CD4-positive, alpha-beta memory T cell (primary cell): ENCODE measurements at regions not wholly inside any gene's neighbourhood (a gene's known extent, or its start where the extent isn't known, plus 50 kb on each side); places are given as distances from the start of the nearest gene placed in this dataset.
"Not testable (repeated sequence)": the region's sequence is repeated elsewhere in the genome, so short reads cannot be mapped to it uniquely, and the experiment has no call there.

Source experiments
- CTCF ChIA-PET: fragments of 350-600 bp; sonication (Branson Sonifier 250); formaldehyde crosslinking; loops from one replicate; lab custom pipeline; 2021; ENCODE audit warnings: inconsistent platforms; ENCODE audit not compliant: partially characterized antibody; lab: Charles Lee
- POLR2A ChIA-PET: fragments of 350-600 bp; sonication (Branson Sonifier 250); formaldehyde crosslinking; loops from one replicate; lab custom pipeline; 2021; ENCODE audit not compliant: partially characterized antibody; lab: Charles Lee
- DNase-seq, 5 donors: peaks; one replicate each; pipeline versions ENCODE4 v3.0.0 to v3.0.0-alpha.2; 2020 to 2022; ENCODE audit warnings: mixed read lengths in 1 of 5
- H3K27ac ChIP-seq: one replicate; pipeline ENCODE4 v1.7.0; 2013; ENCODE audit warnings: low read depth, low read length
- H3K27me3 ChIP-seq: 2 replicates; pipeline ENCODE4 v1.7.0; 2013; ENCODE audit warnings: mild to moderate bottlenecking, low read length, moderate library complexity; ENCODE audit not compliant: insufficient read depth
- H3K36me3 ChIP-seq: 2 replicates; pipeline ENCODE4 v1.7.0; 2013; ENCODE audit warnings: mild to moderate bottlenecking, low read length, moderate library complexity; ENCODE audit not compliant: insufficient read depth
- H3K4me1 ChIP-seq: 2 replicates; pipeline ENCODE4 v1.7.0; 2013; ENCODE audit warnings: mild to moderate bottlenecking, low read length, moderate library complexity; ENCODE audit not compliant: insufficient read depth
- H3K4me3 ChIP-seq, 2 donors: one replicate each; pipeline ENCODE4 v1.7.0; 2013; ENCODE audit warnings: low read length in 2 of 2, mild to moderate bottlenecking in 1 of 2
- H3K9me3 ChIP-seq, 2 donors: one replicate each; pipeline ENCODE4 v1.7.0; 2013; ENCODE audit warnings: low read length in 2 of 2, control low read depth in 1 of 2; ENCODE audit not compliant: control insufficient read depth in 1 of 2
- H3K27ac Mint-ChIP-seq, 7 donors: one replicate each; pipeline ENCODE4 v1.8.0; 2020 to 2021; ENCODE audit warnings: mixed read lengths in 7 of 7, mild to moderate bottlenecking in 6 of 7, inconsistent platforms in 3 of 7, moderate library complexity in 3 of 7
- H3K27me3 Mint-ChIP-seq, 2 donors: one replicate each; pipeline ENCODE4 v1.8.0; 2020 to 2021; ENCODE audit warnings: mixed read lengths in 2 of 2
- H3K36me3 Mint-ChIP-seq, 2 donors: one replicate each; pipeline ENCODE4 v1.8.0; 2020 to 2021; ENCODE audit warnings: mixed read lengths in 2 of 2, inconsistent platforms in 1 of 2, mild to moderate bottlenecking in 1 of 2
- H3K4me1 Mint-ChIP-seq, 4 donors: one replicate each; pipeline ENCODE4 v1.8.0; 2020 to 2021; ENCODE audit warnings: mixed read lengths in 4 of 4, mild to moderate bottlenecking in 1 of 4
- H3K4me3 Mint-ChIP-seq, 8 donors: one replicate each; pipeline ENCODE4 v1.8.0; 2020 to 2021; ENCODE audit warnings: mixed read lengths in 8 of 8, mild to moderate bottlenecking in 7 of 8, moderate library complexity in 6 of 8, inconsistent platforms in 3 of 8
- H3K9me3 Mint-ChIP-seq, 8 donors: one replicate each; pipeline ENCODE4 v1.8.0; 2020 to 2021; ENCODE audit warnings: mixed read lengths in 8 of 8, mild to moderate bottlenecking in 5 of 8, inconsistent platforms in 3 of 8, moderate library complexity in 1 of 8
- intact Hi-C: fragments of 100-400 bp; cut with micrococcal nuclease; formaldehyde crosslinking; loops from one replicate; pipeline ENCODE4 v1.15.1; 2023

DNA sequence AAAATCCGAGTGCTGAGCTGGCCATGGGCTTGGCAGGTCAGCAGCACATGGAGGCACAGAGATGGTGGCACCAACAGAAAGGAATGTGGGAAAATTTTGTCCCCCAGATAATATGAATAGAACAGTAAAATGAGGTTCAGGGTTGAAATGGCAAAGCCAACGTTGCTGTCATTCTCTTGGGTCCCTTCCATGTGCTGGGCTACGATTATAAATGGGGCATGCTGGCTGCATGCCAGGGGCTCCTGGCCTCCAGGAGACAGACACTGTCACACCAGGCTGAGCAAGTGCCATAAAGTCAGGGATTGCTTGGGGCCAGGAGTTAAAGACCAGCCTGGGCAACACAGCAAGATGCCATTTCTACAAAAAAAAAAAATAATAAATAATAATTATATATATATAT, 77.1 kb downstream of the TOMM20 start:
- no peak overlapping the region for H3K27ac ChIP-seq
- no peak for DNase-seq
- H3K36me3 Mint-ChIP-seq = no peaks in the 10 kb centered on the region
- H3K27me3 Mint-ChIP-seq = no peaks in the 10 kb centered on the region
- no peak overlapping the region for H3K4me3 ChIP-seq
- peaks cover 11% of the 10 kb centered on the region for H3K4me1 ChIP-seq
- CTCF ChIA-PET = interaction anchor here (1.4 kb wide), 1 partner anchor 32 kb away, joined by 4 read pairs; no protein-coding TSS in a partner anchor
- H3K4me1 Mint-ChIP-seq = peaks cover 5 to 8% (median 7%) of the 10 kb centered on the region in 4 donors
- intact Hi-C loops = no loop called here
- no peak overlapping the region for H3K27ac Mint-ChIP-seq
- H3K4me3 Mint-ChIP-seq = no peak overlapping the region
- no peaks in the 10 kb centered on the region for H3K36me3 ChIP-seq
- H3K27me3 ChIP-seq = no peaks in the 10 kb centered on the region
- POLR2A ChIA-PET = no interaction called here
- no peaks in the 10 kb centered on the region for H3K9me3 Mint-ChIP-seq
- H3K9me3 ChIP-seq = no peaks in the 10 kb centered on the region

DNA sequence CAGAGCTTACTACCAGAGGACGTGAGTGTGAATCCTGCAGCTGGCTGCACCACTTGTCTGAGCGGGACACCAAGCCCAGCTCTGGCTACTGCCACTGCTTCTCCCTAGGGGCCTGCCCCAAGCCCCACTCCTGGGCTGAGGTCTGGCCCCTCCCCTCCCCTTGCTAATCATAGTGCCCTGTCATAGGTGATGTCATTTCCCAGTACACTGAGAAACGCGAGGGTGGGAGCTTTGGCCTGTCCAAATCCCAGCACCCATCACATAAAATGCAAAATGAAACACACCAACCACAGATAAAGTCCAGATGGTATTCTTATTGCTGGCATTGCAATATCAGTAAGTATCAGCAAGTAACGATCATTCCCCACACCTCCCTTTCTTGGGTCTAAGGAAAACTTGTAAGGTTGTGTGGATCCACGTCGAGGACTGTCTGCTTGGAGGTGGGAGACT, 77.7 kb downstream of the TOMM20 start:
- Mint-ChIP-seq H3K27ac (peak overlapping the region in 1 of 7 donors; percentile 47), H3K9me3 (no peaks in the 10 kb centered on the region), H3K27me3 (no peaks in the 10 kb centered on the region), H3K36me3 (no peaks in the 10 kb centered on the region), H3K4me3 (no peak overlapping the region), H3K4me1 (peaks cover 5 to 8% (median 7%) of the 10 kb centered on the region in 4 donors)
- no peaks in the 10 kb centered on the region for H3K27me3 ChIP-seq
- H3K4me1 ChIP-seq = peaks cover 11% of the 10 kb centered on the region
- no peaks in the 10 kb centered on the region for H3K9me3 ChIP-seq
- intact Hi-C loops = no loop called here
- H3K36me3 ChIP-seq = no peaks in the 10 kb centered on the region
- H3K27ac ChIP-seq = no peak overlapping the region
- H3K4me3 ChIP-seq = no peak overlapping the region
- ChIA-PET CTCF (interaction anchor here (1.4 kb wide), 2 partner anchors 33 to 73 kb away, joined by 4 read pairs; no protein-coding TSS in a partner anchor), POLR2A (no interaction called here)
- DNase-seq = no peak

DNA sequence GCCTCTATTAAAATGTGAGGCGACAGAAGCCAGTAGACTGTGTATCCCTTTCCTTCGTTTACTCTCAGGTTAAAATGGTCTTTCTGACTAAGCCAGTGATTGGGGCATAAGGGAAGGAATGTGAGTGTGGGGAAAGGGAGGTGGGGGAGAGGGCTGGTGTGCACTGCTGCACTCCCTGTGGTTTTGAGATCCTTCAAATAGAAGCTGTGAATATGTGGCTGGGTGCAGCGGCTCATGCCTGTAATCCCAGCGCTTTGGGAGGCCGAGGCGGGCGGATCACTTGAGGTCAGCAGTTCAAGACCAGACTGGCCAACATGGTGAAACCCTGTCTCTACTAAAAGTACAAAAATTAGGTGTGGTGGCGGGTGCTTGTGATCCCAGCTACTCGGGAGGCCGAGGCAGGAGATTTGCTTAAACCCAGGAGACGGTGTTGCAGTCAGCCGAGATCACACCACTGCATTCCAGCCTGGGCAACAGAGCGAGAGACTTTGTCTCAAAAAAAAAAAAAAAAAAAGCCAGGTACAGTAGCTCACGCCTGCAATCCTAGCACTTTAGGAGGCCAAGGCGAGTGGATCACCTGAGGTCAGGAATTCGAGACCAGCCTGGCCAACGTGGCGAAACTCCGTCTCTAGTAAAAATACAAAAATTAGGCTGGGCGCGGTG, 78.8 kb downstream of the TOMM20 start:
- H3K27me3 Mint-ChIP-seq, H3K36me3 Mint-ChIP-seq, H3K9me3 Mint-ChIP-seq, H3K27ac Mint-ChIP-seq, H3K27me3 ChIP-seq, POLR2A ChIA-PET, H3K36me3 ChIP-seq, DNase-seq, H3K4me3 Mint-ChIP-seq, H3K4me3 ChIP-seq, H3K9me3 ChIP-seq, intact Hi-C loops, H3K27ac ChIP-seq: not testable (repeated sequence)
- peaks cover 11% of the 10 kb centered on the region for H3K4me1 ChIP-seq
- CTCF ChIA-PET = interaction anchor here (1.1 to 1.4 kb wide), 2 partner anchors 20 to 72 kb away, joined by 4 read pairs; no protein-coding TSS in a partner anchor
- H3K4me1 Mint-ChIP-seq = peaks cover 7 to 15% (median 12%) of the 10 kb centered on the region in 4 donors

DNA sequence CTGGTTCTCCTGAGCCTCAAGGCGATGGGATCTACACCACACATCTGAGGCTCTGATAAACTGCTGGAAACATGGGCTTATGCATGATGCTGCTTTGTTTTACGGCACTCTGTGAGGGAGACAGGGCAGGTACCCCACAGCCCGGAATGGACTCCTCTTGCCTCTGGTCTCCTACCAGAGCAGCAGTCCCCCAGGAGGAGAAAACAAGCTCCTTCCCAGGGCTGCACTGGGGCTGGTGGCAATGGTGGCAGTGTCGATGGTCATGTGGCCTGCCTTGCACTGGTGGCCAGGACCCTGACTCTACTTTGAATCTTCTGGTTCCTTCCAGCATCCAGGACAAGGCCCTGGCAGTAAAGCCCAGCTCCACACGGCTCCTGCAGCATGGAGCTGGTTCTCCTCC, 79.4 kb downstream of the TOMM20 start:
- Mint-ChIP-seq H3K9me3 (no peaks in the 10 kb centered on the region), H3K36me3 (no peaks in the 10 kb centered on the region), H3K27ac (peak overlapping the region in 2 of 7 donors; percentile 42 to 56), H3K27me3 (no peaks in the 10 kb centered on the region), H3K4me1 (peaks cover 10 to 19% (median 15%) of the 10 kb centered on the region in 4 donors), H3K4me3 (no peak overlapping the region)
- Histone ChIP-seq H3K27ac (no peak overlapping the region), H3K4me3 (no peak overlapping the region), H3K36me3 (no peaks in the 10 kb centered on the region), H3K9me3 (no peaks in the 10 kb centered on the region), H3K4me1 (peaks cover 11% of the 10 kb centered on the region), H3K27me3 (no peaks in the 10 kb centered on the region)
- ChIA-PET POLR2A (no interaction called here), CTCF (interaction anchor here (1.1 to 1.2 kb wide), 2 partner anchors 19 to 35 kb away, joined by 3 to 4 read pairs; no protein-coding TSS in a partner anchor)
- no peak for DNase-seq
- intact Hi-C loops = no loop called here

DNA sequence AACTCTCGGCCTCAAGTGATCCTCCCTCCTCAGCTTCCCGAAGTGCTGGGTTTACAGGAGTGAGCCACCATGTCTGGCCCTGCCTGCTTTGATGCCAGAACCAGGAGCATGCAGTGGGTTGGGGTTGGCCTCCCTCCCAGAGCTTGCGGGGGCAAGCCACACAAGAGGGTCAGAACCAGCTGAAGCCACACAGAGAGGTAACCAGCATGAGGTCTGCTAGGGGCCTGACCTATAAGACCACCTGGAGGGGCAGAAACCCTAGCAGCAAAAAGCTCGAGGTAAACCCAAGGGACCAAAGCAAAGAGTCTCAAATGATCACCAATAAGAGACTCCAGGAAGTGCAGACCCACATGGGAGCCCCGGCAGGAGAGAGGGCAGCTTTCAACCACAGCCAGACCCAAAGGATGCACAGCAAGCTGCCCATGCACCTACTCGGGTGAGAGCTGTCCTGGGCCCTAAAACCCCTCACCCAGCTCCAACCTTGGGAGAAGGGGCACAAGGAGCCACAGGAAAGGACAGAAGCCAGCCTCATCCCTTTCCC, 81.2 kb downstream of the TOMM20 start:
- Histone ChIP-seq H3K4me1 (peaks cover 11% of the 10 kb centered on the region), H3K27me3 (no peaks in the 10 kb centered on the region), H3K27ac (no peak overlapping the region), H3K36me3 (no peaks in the 10 kb centered on the region), H3K9me3 (no peaks in the 10 kb centered on the region), H3K4me3 (no peak overlapping the region)
- DNase-seq = no peak
- H3K27ac Mint-ChIP-seq = no peak overlapping the region
- peaks cover 12 to 22% (median 16%) of the 10 kb centered on the region in 4 donors for H3K4me1 Mint-ChIP-seq
- peak overlapping the region in 1 of 8 donors; percentile 56 for H3K4me3 Mint-ChIP-seq
- CTCF ChIA-PET = interaction anchor here (1.1 kb wide), 1 partner anchor 36 kb away, joined by 3 read pairs; no protein-coding TSS in a partner anchor
- intact Hi-C loops = no loop called here
- POLR2A ChIA-PET = interaction anchor here (0.8 to 1.1 kb wide), 3 partner anchors 36 to 446 kb away, joined by 3 to 4 read pairs (median 3); no protein-coding TSS in a partner anchor
- no peaks in the 10 kb centered on the region for H3K27me3 Mint-ChIP-seq
- no peaks in the 10 kb centered on the region for H3K36me3 Mint-ChIP-seq
- no peaks in the 10 kb centered on the region for H3K9me3 Mint-ChIP-seq

DNA sequence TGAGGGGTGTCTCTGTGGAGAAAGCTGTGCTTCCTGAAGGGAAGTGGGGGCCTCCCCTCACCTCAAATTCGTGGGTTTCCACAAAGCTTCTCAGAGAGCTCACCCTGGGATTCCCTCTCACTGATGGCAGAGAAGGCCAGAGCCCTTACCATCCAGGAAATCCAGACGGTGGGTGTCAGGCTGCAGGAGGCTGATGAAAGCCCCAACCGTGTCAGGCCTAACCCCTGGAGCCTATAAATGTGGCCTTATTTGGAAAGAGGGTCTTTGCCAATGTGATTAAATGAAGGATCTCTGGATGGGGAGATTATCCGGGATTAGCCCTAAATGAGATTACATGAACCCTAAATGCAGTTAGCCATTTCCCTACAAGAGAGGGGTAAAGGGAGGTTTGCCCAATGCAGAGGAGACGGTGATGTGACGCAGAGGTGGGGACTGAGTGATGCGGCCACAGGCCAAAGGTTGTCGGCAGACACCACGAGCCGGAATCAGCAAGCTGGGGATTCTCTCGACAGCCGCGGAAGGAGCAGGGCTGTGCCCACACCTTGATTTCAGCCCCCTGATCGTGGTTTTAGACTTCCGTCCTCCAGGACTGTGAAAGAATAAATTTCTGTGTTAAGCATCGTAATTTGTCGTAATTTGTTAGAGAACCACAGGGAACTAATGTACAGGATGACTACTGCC, 82.6 kb downstream of the TOMM20 start:
- DNase-seq = no peak
- peaks cover 15 to 25% (median 19%) of the 10 kb centered on the region in 4 donors for H3K4me1 Mint-ChIP-seq
- H3K9me3 ChIP-seq = no peaks in the 10 kb centered on the region
- H3K36me3 Mint-ChIP-seq = no peaks in the 10 kb centered on the region
- intact Hi-C loops = no loop called here
- no peaks in the 10 kb centered on the region for H3K36me3 ChIP-seq
- POLR2A ChIA-PET = no interaction called here
- no peaks in the 10 kb centered on the region for H3K27me3 Mint-ChIP-seq
- H3K9me3 Mint-ChIP-seq = no peaks in the 10 kb centered on the region
- CTCF ChIA-PET = interaction anchor here (1.4 kb wide), 1 partner anchor 435 kb away, joined by 4 read pairs; no protein-coding TSS in a partner anchor
- H3K4me3 Mint-ChIP-seq = peak overlapping the region in 1 of 8 donors; percentile 8
- H3K27ac Mint-ChIP-seq = peak overlapping the region in 1 of 7 donors; percentile 26
- H3K4me1 ChIP-seq = peaks cover 14% of the 10 kb centered on the region
- H3K4me3 ChIP-seq = no peak overlapping the region
- no peaks in the 10 kb centered on the region for H3K27me3 ChIP-seq
- no peak overlapping the region for H3K27ac ChIP-seq
